ENCODE measurements at regions not wholly inside any gene's neighbourhood (a gene's known extent, or its start where the extent isn't known, plus 50 kb on each side); places are given as distances from the start of the nearest gene placed in this dataset.

DNA sequence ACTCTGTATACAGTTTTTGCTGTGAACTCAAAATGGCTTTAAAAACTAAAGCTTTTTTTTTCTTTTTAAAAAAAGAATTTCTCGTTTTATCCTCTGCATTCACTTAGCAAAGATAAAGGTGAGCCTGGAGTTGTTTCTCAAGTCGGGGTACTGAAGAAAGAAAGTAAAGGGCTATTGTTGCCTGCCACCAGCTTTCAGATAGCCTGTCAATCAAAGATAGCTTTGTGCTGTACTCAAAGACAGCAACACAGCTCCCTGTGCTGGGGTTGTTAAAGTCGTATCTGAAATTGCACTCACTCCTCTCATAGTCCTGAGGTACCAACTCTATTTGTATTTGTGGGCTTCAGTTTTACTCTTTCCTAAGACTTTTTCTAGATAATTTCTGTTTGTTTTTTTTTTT, 710.1 kb upstream of the ID4 start:
- H3K4me3 ChIP-seq (ENCODE audit: low read depth, low read length), result no peak overlapping the region

DNA sequence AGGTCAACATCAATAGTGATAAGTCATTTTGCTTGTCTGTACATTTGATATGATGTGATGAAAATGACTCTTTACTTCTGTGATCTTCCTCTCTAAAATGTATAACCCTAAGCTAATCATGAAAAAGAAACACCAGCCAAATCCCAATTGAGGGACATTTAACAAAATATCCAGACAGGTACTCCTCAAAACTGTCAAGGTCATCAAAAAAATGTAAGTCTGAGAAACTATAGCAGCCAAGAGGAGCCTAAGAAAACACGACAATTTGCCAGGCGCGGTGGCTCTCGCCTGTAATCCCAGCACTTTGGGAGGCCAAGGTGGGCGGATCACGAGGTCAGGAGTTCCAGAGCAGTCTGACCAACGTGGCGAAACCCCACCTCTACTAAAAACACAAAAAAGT, 708.5 kb upstream of the ID4 start:
- H3K4me3 ChIP-seq (ENCODE audit: low read depth, low read length), result no peak overlapping the region

DNA sequence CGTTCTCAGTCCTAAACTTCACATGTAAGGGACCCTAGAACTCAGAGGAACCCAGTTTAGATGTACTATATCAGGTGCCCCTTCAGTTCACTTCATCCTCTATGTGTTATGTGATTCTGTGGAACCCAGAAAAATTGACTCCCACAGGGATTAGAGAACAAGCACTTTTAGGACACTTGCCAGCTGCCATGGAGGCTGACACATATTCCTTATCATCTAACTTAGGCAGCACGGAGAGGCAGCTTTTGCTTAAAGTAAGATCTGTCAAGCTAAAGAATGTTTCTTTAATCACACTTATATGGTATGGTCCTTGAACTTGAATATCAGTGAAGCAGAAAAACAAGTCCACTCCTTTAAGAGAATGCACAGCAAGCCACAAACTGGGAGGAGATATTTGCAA, 701.5 kb upstream of the ID4 start:
- no peak overlapping the region for H3K4me3 ChIP-seq (ENCODE audit: low read depth, low read length)

DNA sequence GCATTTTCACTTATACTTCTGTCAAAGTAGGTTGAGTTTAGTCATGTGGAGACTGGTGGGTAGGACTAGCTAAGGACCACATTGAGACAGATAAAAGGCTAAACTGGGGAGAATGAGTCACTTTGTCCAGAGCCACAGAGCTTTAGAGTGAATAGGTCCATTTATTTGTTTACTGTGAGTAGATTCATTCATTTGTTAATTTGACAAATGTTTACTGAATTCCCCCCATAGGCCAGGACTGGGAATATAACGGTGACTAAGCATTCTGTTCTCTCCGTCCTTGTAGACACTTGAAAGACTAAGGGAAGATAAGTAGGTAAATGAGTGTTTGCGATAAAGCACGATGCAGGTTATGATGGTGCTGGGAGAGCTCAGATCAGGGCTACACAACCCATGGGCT, 699.7 kb upstream of the ID4 start:
- no peak overlapping the region for H3K4me3 ChIP-seq (ENCODE audit: low read depth, low read length)

DNA sequence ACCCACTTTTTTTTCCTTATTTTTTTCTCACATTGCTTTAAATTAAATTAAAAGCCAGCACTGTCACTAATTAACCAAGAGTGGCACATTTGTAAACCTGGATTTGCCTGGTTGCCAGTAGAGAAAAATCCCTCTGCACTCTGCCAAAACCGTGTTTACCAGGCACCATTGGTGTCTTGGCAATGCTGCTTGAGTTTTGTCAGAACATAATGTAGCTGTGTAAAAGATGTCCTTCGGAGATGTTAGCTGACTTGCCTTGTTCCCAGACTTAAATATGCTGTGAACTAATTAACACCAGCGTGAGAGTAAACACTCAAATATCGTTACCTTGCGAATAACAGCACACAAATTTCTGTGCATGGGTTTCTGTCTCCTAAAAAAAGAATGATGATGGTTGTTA, 694.9 kb upstream of the ID4 start:
- H3K4me3 ChIP-seq (ENCODE audit: low read depth, low read length), result no peak overlapping the region

DNA sequence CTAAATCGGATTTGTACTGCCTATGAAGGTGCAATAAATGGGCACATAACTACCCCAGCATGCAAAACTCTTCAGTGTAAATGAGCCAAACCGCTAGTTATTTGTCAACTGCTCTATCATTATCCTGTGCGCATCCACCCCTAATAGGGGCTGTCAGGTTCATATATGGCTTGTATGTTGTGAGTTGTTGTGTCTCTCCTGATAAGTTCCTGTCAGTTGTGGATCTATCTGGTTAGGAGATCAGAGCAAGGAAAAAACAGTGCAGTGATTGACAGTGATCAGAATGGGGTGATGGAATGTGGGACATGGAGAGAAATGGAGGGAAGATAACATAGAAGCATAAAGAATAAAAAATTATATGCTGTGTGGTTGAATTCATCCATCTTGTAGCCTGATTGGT, 686.9 kb upstream of the ID4 start:
- H3K4me3 ChIP-seq (ENCODE audit: low read depth, low read length), result no peak overlapping the region

DNA sequence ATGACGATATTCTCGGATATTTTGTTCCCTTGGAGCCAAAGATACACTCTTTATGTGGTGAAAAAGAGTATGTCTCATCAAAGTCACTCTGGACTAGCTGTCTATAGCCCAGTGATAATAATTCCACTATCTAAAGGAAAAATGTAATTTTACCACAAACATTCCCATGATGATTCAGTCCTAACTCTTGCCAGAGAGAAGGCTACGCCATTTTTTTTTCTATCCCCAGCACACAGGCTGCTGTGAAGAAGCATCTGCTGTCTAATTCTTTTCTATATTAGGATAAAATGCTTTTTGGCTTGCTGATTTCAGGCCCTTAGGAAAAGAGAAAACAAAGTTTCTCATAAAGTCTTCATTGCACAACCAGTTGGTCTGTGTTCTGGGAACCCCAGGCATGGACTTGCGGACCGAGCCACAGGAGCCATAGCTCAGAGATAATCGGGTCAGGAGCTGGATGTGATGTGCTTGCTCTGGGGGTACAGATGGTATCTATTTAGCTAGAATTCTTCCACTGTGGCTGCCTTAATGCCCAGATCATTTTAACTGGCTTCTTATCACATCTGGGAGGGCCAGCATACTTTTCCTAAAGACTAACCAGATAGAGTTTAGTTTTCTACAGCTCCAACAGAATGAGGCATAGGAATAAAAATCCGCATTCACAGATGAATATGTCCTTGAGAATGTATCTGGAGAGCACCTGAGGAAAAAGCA, 683.7 kb upstream of the ID4 start:
- no peak overlapping the region for H3K4me3 ChIP-seq (ENCODE audit: low read depth, low read length)

DNA sequence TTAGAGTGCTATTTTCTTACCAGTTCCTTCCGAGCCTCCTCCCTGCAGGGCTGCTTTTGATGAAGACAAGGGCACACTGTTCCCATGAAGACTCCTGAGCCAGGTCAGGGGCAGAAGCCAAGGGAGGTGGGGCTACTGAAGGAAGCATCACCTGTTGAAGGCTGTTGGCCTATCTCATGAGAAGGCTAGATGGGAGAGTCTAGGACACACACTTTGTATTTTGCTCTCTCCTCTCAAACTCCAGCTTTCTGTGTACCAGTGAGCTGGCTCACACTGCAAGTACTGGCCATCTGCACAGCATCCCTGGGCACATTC, 683.2 kb upstream of the ID4 start:
- H3K4me3 ChIP-seq (ENCODE audit: low read depth, low read length), result no peak overlapping the region

DNA sequence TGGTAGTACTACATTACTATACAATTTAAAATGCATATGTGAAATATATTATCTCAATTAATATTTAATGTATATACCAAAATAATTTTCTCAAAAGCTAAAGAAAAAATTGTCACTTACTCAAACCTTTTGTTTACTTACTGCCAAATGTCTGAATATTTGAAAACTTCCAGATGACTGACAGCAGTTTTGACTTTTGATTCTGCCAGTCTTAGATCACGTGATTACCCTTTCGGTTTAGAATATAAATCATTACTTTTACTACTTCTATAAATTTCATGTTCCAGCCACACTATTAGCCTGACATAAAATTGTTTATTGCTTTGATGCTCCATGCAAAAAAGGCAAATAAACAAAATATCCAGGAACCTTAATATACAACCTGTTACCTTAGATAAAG, 680.7 kb upstream of the ID4 start:
- no peak overlapping the region for H3K4me3 ChIP-seq (ENCODE audit: low read depth, low read length)

DNA sequence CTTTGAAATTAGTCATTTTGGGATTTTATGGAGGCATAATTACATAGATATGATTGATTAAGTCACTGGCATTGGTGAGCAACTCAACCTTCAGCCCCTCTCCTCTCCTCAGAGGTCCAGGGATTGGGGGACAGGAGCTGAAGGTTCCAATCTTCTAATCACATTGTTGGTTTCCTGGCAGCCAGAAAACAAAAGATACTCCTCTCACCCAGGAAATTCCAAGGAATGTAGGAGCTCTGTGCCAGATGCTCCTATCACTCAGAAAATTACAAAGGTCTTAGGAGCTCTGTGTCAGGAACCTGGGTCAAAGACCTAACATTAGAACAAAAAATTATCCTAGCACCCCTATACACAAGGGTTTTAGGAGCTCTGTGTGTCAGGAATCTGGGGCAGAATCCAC, 679.7 kb upstream of the ID4 start:
- no peak overlapping the region for H3K4me3 ChIP-seq (ENCODE audit: low read depth, low read length)

DNA sequence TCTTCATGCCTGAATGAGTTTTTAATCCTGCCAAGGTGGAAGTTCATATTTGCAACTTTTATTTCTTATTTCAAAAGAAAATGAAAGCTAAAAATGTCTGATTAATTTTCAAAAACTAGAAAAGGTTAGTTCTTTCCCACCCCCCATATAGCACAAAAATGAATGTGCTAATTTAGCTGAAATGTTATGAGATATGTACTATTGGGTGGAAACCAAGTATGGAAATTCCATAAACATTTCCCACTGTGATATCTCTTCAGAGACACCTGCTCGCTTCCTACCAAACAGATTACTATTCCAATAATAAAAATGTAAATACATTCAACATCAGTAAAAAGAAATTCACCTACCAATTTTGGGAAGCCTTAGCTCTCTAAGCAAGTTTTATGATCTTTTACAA, 678.6 kb upstream of the ID4 start:
- no peak overlapping the region for H3K4me3 ChIP-seq (ENCODE audit: low read depth, low read length)

DNA sequence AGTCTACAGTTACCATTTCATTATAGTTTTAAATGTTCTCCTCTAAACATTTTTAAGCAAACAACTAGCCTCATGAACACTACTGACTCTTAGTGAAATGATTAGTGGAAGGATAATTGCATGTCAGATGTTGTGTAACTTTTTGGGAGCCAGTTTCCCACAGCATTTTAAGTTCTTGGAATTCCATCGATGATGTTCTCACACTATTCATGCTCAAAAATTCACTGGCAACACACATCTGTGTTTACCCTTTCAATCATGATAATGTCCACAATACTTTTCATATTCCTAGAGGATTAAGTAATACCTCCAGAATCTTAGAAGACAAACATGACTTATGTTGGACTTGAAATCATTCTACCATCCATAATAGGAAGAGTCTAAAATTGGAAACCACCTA, 678.1 kb upstream of the ID4 start:
- no peak overlapping the region for H3K4me3 ChIP-seq (ENCODE audit: low read depth, low read length)

DNA sequence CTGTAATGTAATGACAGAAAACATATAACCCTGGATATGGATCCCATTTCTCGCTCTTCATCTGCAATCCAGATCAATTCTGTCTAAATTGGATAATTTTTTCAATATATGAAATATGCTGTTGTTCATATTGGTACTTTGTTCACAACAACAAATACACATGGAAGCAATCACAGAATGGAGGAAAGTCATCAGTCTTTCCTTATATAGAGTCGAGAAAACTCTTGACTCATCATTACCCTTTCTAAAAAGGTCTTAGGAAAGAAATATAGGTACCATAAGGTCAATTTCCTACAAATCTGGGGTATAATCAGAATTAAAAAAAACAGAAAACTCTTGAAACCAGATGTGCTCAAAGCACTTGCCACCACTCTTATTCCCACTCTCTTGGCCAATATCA, 677.6 kb upstream of the ID4 start:
- no peak overlapping the region for H3K4me3 ChIP-seq (ENCODE audit: low read depth, low read length)

DNA sequence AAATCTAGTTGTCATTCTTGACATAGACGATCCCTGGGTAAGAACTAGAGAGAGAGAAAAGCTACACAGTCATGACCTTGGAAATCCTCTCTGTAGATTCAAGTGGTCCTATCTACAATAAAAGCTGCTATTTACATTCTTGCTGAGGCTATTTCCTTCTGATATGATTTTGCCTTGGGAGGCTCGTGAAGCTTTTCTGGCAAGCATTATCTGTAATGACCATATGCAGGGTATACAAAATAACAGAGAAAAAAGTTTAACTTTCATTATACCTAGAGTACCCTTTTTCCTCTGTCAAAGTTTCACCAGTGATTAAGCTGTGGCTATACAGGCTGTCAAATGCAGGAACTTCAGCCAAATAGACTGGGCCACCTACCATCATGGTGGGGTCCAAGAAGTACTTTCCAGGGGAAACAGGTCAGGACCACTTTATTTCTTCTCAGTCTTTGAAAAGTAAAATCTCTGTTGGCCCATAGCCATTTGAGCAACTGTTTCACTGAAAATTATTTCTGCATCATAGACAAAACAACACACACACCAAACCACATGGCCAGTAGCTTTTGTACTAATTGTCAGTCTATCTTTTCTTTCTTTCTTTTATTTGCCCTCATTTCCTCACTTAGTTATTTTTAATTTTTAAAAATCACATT, 677.0 kb upstream of the ID4 start:
- no peak overlapping the region for H3K4me3 ChIP-seq (ENCODE audit: low read depth, low read length)

DNA sequence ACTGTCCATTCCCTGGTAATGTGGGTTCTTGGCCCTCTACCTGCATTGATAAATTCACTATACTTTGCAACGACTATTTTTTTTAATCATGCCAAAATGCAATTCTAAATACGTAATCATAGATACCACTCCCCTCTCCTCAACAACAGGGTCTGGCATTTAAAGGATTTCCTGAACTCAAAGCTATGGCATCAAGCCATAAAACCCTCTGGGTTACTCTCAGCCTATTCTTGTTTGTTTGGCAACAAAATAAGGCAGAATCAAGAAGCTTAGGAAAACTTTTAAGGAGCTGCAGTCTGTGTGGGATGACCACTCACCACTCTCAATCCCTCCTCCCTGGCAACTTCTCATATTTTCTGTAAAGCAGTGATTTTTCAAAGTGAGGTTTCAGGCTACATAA, 669.9 kb upstream of the ID4 start:
- H3K4me3 ChIP-seq (ENCODE audit: low read depth, low read length), result no peak overlapping the region

DNA sequence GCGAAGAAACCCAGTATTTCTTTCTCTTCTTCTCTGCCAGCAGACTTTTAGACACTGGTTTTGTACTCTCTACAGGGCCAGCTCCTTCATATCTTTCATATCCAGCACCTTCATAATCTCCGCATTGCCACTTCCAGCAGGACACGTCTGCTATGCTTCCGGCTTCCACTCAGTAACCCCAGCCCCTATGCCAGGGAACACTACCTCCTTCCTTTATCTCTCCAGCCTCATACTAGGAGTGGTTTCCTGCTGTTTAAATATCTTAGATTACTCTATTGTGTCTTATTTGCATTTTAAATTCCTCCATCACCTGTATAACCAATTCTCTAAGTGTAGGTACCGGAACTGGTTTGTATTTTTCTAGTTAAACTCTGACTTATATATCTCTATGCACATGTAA, 667.8 kb upstream of the ID4 start:
- no peak overlapping the region for H3K4me3 ChIP-seq (ENCODE audit: low read depth, low read length)

DNA sequence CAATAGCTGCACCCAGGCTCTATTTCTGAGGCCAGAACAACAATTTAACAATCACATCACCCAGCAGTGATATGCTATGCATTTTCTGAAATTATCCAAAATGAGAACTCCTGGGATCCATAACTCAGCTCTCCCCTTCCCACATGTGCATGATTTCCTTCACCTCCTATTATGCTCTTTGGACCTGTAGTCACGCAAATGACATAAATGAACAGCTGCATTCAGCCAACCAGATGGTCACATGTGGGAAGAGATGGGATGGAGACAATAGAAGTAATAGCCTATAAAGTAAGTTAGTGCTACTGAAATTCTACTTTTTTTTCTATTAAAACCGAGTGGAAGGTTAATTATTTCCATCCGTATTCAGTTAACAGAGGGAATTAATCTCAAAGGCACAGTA, 662.1 kb upstream of the ID4 start:
- H3K4me3 ChIP-seq (ENCODE audit: low read depth, low read length), result no peak overlapping the region

DNA sequence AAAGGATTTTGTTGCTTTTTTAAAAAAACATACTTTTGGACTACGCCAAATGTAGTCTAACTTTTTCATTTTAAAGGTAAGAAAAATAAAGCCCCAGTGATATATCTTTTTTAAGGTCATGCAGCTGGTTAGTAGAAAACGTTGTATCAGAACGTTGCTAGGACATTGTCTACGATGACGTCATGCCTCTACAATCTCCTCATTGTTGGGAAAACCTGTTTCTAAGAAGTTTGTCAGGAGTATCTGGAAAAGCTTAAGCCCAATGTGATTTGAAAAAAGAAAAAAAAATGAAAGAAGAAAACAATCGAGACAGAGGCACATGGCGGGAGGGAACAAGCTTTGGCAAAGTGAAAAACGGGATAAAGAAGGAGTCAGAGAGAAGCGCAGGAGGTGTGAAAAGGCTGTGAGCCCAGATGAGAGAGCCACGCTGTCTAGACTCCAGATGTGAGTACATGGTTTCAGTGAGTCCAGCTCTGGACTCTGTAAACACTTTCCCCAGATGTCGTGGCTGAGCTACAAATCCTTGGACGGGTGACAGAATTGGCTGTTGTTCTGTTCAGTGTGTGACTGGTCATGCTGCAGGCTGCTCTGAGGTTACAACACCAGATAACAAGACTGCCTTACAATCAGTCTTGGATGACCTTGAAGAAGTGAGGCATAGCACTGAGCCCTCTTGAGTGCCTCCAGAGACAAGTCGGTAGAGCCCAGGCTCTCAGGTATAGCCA, 656.7 kb upstream of the ID4 start:
- H3K4me3 ChIP-seq (ENCODE audit: low read depth, low read length), result no peak overlapping the region

DNA sequence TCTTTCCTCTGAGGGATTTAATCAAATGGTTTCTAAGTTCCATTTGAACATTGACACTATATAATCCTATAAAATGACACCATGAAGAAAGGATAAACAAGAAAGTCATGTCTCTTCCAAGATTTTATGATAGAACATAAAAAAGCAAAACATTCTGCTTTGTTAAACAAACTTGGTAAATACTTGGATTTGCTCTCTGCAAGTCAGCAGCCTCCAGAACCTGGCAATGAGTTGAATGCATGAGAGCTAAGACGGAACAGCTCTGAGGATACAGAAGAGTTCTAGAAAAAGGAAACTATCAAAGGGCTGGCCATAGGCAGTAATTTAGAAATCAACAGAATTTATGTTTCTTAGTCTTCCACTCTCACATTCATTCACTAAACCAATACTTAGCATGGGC, 656.0 kb upstream of the ID4 start:
- no peak overlapping the region for H3K4me3 ChIP-seq (ENCODE audit: low read depth, low read length)

DNA sequence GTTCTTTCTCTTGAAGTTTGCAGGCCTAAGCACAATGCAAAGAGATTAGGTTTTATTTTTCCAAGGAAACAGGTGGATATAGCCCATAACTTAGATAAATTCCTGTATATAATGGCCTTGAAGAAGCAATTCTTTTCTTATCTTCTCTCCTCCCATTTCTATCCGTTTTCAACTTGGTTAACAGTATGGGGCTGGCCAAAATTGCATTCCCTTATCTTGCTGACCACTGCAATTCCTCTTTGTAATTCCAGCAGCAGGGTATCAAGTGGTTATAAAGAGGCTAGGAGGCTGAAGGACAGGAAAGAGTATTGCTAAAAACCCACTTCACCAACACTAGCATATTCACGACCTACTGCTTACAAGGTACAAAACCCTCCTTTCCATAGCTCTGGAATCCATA, 643.5 kb upstream of the ID4 start:
- no peak overlapping the region for H3K4me3 ChIP-seq (ENCODE audit: low read depth, low read length)

DNA sequence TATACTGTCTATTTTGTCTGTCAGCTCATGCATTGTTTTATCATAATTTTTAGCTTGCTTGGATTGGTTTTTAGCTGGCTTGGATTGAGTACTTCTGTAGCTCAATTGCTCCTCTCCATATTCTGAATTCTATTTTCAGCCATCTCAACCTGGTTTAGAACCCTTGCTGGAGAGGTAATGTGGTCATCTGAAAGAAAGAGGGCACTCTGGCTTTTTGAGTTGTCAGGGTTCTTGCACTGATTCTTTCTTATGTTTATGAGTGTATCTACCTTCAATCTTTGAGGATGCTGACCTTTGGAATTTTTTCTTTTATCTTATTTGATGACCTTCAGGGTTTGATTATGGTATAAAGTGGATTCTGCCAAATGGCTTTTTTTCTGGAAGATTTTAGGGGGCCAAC, 632.7 kb upstream of the ID4 start:
- H3K4me3 ChIP-seq (ENCODE audit: low read depth, low read length), result no peak overlapping the region

DNA sequence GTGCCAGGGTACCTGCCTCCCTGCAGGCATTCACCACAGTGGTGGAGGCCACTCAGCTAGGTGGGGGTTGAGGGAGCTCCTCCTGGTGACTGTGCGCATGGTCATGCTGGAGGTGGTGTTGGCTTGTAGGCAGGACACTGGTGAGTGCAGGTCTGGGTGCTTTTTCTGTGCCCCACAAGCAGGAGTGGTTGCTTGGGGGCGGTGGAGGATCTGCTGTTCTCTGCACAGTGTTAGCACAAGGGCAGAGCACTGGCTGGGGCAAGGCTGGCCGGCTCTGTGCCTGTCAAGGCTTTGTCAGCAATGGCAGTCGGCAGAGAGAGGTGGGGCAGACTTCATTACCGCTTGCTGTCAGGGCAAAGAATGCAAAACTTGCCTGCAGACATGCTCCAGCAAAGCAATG, 632.1 kb upstream of the ID4 start:
- H3K4me3 ChIP-seq (ENCODE audit: low read depth, low read length), result no peak overlapping the region

DNA sequence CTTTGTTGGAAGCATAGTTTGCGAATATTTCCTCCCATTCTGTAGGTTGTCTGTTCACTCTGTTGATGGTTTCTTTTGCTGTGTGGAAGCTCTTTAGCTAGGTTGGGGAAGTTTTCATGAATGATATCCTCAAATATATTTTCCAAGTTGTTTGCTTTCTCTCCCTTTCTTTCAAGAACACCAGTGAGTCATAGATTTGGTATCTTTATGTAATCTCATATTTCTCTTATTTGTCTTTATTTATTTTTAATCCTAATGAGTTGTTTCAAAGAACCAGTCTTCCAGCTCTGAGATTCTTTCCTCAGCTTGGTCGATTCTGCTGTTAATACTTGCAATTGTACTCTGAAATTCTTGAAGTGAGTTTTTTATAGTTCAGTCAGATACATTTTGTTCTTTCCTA, 628.0 kb upstream of the ID4 start:
- no peak overlapping the region for H3K4me3 ChIP-seq (ENCODE audit: low read depth, low read length)
